H1 (cell line): ENCODE measurements at regions not wholly inside any gene's neighbourhood (a gene's known extent, or its start where the extent isn't known, plus 50 kb on each side); places are given as distances from the start of the nearest gene placed in this dataset.
"Not testable (repeated sequence)": the region's sequence is repeated elsewhere in the genome, so short reads cannot be mapped to it uniquely, and the experiment has no call there.

Source experiments
- CTCF ChIA-PET: fragments of 300-600 bp; sonication (Branson Sonifier 250); formaldehyde crosslinking; loops from one replicate; lab custom pipeline; 2021; ENCODE audit not compliant: partially characterized antibody; lab: Charles Lee
- POLR2A ChIA-PET: fragments of 300-600 bp; sonication (Branson Sonifier 250); formaldehyde crosslinking; loops from one replicate; lab custom pipeline; 2021; ENCODE audit warnings: inconsistent platforms; ENCODE audit not compliant: partially characterized antibody; lab: Charles Lee
- DNase-seq, 2 experiments: peaks; one replicate each; pipeline versions ENCODE4 v3.0.0 to v3.0.0-alpha.2; 2010 to 2022; ENCODE audit warnings: low spot score in 2 of 2, low read depth in 1 of 2, mixed read lengths in 1 of 2
- FAIRE-seq: peaks from 2 replicates; lab custom pipeline; 2011; peaks lifted over from hg19 to GRCh38; lab: Jason Lieb, UNC
- H2AFZ ChIP-seq: 2 replicates; pipeline ENCODE4 v1.8.1; 2012; ENCODE audit warnings: low read length, inconsistent platforms
- H2AK5ac ChIP-seq: 2 replicates; pipeline ENCODE4 v1.6.1; 2013; ENCODE audit warnings: low read depth, low read length
- H2BK120ac ChIP-seq: replicated peaks from 2 replicates; pipeline ENCODE3; 2013; ENCODE audit warnings: low read depth, low read length, inconsistent platforms
- H2BK12ac ChIP-seq: 2 replicates; pipeline ENCODE4 v1.6.1; 2013; ENCODE audit warnings: low read depth, low read length
- H2BK15ac ChIP-seq: 2 replicates; pipeline ENCODE4 v1.6.1; 2013; ENCODE audit warnings: low read length
- H2BK20ac ChIP-seq: 2 replicates; pipeline ENCODE4 v1.6.1; 2013; ENCODE audit warnings: low read length
- H2BK5ac ChIP-seq: 2 replicates; pipeline ENCODE4 v1.6.1; 2013; ENCODE audit warnings: low read depth, low read length
- H3K14ac ChIP-seq: 2 replicates; pipeline ENCODE4 v1.6.1; 2013; ENCODE audit warnings: inconsistent platforms; ENCODE audit not compliant: insufficient read length
- H3K18ac ChIP-seq: 2 replicates; pipeline ENCODE4 v1.6.1; 2013; ENCODE audit warnings: low read length; ENCODE audit errors: extremely low read depth
- H3K23ac ChIP-seq: 2 replicates; pipeline ENCODE4 v1.6.1; 2013; ENCODE audit warnings: inconsistent platforms; ENCODE audit not compliant: insufficient read length
- H3K23me2 ChIP-seq: 2 replicates; pipeline ENCODE4 v1.6.1; 2013; ENCODE audit warnings: low read depth, low read length
- H3K27ac ChIP-seq: 2 replicates; pipeline ENCODE4 v1.6.1; 2011; ENCODE audit warnings: low read depth, low read length, inconsistent platforms
- H3K27me3 ChIP-seq, 4 experiments: replicated peaks in 1 of 4; 1 replicate in 1 of 4; 2 replicates in 3 of 4; pipeline versions ENCODE4 v1.6.1 to v1.8.1; 2011 to 2013; ENCODE audit warnings: low read length in 3 of 4, mild to moderate bottlenecking in 3 of 4, inconsistent platforms in 2 of 4, mixed read lengths in 2 of 4, moderate library complexity in 1 of 4; ENCODE audit not compliant: control insufficient read depth in 3 of 4, insufficient read depth in 3 of 4; ENCODE audit errors: extremely low read depth in 1 of 4
- H3K36me3 ChIP-seq, 4 experiments: 2 replicates each; pipeline versions ENCODE4 v1.6.1 to v1.8.1; 2011 to 2013; ENCODE audit warnings: mild to moderate bottlenecking in 4 of 4, low read length in 3 of 4, moderate library complexity in 2 of 4, control low read depth in 1 of 4, inconsistent platforms in 1 of 4; ENCODE audit not compliant: insufficient read depth in 4 of 4, control insufficient read depth in 2 of 4
- H3K4ac ChIP-seq: replicated peaks from 2 replicates; pipeline ENCODE3; 2013; ENCODE audit warnings: low read length, low read depth, mixed read lengths, inconsistent platforms; ENCODE audit not compliant: insufficient read length
- H3K4me1 ChIP-seq, 4 experiments: replicated peaks in 1 of 4; 1 replicate in 1 of 4; 2 replicates in 3 of 4; pipeline versions ENCODE4 v1.6.1 to v1.8.1; 2011 to 2013; ENCODE audit warnings: low read length in 3 of 4, inconsistent platforms in 2 of 4, mixed read lengths in 1 of 4; ENCODE audit not compliant: insufficient read depth in 4 of 4, control insufficient read depth in 3 of 4
- H3K4me2 ChIP-seq, 2 experiments: 2 replicates each; pipeline versions ENCODE4 v1.6.1 to v1.8.1; 2011 to 2013; ENCODE audit warnings: low read depth in 2 of 2, low read length in 2 of 2, control low read depth in 1 of 2, inconsistent platforms in 1 of 2, mild to moderate bottlenecking in 1 of 2; ENCODE audit not compliant: insufficient read depth in 1 of 2
- H3K4me3 ChIP-seq, 4 experiments: fragments of 200-600, 300-600 bp in 1 of 4; sonication (generic), shearing (Covaris generic), sonication (Bioruptor Twin) in 1 of 4; 2 replicates each; pipeline versions ENCODE4 v1.5.1 to v1.8.1; 2011 to 2016; ENCODE audit warnings: low read length in 4 of 4, low read depth in 3 of 4, control low read depth in 2 of 4, inconsistent platforms in 2 of 4, mild to moderate bottlenecking in 2 of 4, mixed read lengths in 1 of 4, moderate library complexity in 1 of 4; ENCODE audit not compliant: insufficient read depth in 2 of 4; ENCODE audit errors: extremely low read depth in 1 of 4
- H3K56ac ChIP-seq: replicated peaks from 2 replicates; pipeline ENCODE3; 2013; ENCODE audit warnings: low read depth, mild to moderate bottlenecking, mixed read lengths, low read length, inconsistent platforms; ENCODE audit not compliant: insufficient read length
- H3K79me1 ChIP-seq: 2 replicates; pipeline ENCODE4 v1.6.1; 2013; ENCODE audit warnings: low read depth, low read length, control low read depth
- H3K79me2 ChIP-seq, 2 experiments: 2 replicates each; pipeline versions ENCODE4 v1.6.1 to v1.8.1; 2012 to 2013; ENCODE audit warnings: low read length in 2 of 2, mild to moderate bottlenecking in 2 of 2, inconsistent platforms in 1 of 2; ENCODE audit not compliant: insufficient read depth in 2 of 2, control insufficient read depth in 1 of 2
- H3K9ac ChIP-seq, 4 experiments: replicated peaks in 1 of 4; 1 replicate in 1 of 4; 2 replicates in 3 of 4; pipeline versions ENCODE4 v1.6.1 to v1.8.1; 2011 to 2013; ENCODE audit warnings: low read depth in 3 of 4, low read length in 3 of 4, control low read depth in 2 of 4, mild to moderate bottlenecking in 2 of 4, moderate library complexity in 2 of 4, inconsistent platforms in 1 of 4; ENCODE audit errors: extremely low read depth in 1 of 4
- H3K9me3 ChIP-seq, 2 experiments: 2 replicates each; pipeline versions ENCODE4 v1.6.1 to v1.8.1; 2012 to 2013; ENCODE audit warnings: mild to moderate bottlenecking in 2 of 2, moderate library complexity in 2 of 2, control low read depth in 1 of 2, inconsistent platforms in 1 of 2, low read depth in 1 of 2, low read length in 1 of 2, mixed read lengths in 1 of 2; ENCODE audit not compliant: insufficient read depth in 2 of 2
- H4K20me1 ChIP-seq, 2 experiments: replicated peaks in 1 of 2; 2 replicates each; pipeline versions ENCODE3 to v1.8.1; 2011 to 2013; ENCODE audit warnings: inconsistent platforms in 2 of 2, low read length in 2 of 2, mild to moderate bottlenecking in 1 of 2; ENCODE audit not compliant: insufficient read depth in 2 of 2, control insufficient read depth in 1 of 2
- H4K5ac ChIP-seq: 2 replicates; pipeline ENCODE4 v1.6.1; 2013; ENCODE audit warnings: low read length, low read depth, mixed read lengths, inconsistent platforms; ENCODE audit not compliant: insufficient read length
- H4K8ac ChIP-seq: 2 replicates; pipeline ENCODE4 v1.8.0; 2013; ENCODE audit warnings: mild to moderate bottlenecking, moderate library complexity, low read length, inconsistent platforms; ENCODE audit not compliant: insufficient read depth; ENCODE audit errors: extremely low read depth
- H4K91ac ChIP-seq: replicated peaks from 2 replicates; pipeline ENCODE3; 2013; ENCODE audit warnings: low read length, mixed read lengths, inconsistent platforms; ENCODE audit not compliant: insufficient read length
- BACH1 ChIP-seq: IDR thresholded peaks from 2 replicates; pipeline ENCODE4 v1.6.1; 2012; ENCODE audit warnings: low read length, improper control_type of control experiment
- EP300 ChIP-seq, 2 experiments: IDR thresholded peaks; 1 replicate in 1 of 2; 2 replicates in 1 of 2; pipeline ENCODE4 v1.6.1; 2011 to 2012; ENCODE audit warnings: low read depth in 2 of 2, low read length in 2 of 2, mild to moderate bottlenecking in 2 of 2, borderline replicate concordance in 1 of 2, inconsistent platforms in 1 of 2, moderate library complexity in 1 of 2
- WGBS, 2 experiments: shearing (Covaris generic) in 1 of 2; methylation state at CpG; one replicate each; pipeline versions ENCODE4 v1.1.6 to v1.1.7; 2013 to 2015; ENCODE audit warnings: low lambda C conversion rate in 2 of 2, mixed read lengths in 2 of 2, inconsistent platforms in 1 of 2, low coverage in 1 of 2, missing lambda C conversion rate in 1 of 2; ENCODE audit not compliant: insufficient replicate concordance in 2 of 2, insufficient coverage in 1 of 2, insufficient read length in 1 of 2; ENCODE audit errors: extremely low coverage in 1 of 2, missing lambda C conversion rate in 1 of 2; 5-methylcytosine and 5-hydroxymethylcytosine counted together

DNA sequence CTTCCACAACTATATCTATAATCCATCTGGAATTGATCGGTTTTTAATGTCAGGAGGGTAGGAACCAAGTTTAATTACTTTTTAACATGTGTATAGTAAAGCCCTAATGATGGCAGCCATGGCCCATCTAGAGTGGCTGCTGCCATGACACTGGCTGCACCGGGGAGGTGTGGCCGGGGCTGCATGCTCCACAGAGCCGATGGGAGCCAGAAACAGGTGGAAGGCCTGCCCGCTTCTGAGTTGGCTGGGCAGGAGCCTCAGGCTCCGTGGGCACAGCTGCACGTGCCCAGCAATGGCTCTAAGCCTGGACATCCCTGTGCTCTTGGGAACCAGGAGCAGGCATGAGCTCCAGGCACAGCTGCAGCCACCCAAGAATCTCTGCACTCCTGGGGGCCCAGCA lies 73.0 kb downstream of the GBP6 start (continued):
- TF ChIP-seq BACH1: no peak
- TF ChIP-seq, all 59 proteins: peak for 0

DNA sequence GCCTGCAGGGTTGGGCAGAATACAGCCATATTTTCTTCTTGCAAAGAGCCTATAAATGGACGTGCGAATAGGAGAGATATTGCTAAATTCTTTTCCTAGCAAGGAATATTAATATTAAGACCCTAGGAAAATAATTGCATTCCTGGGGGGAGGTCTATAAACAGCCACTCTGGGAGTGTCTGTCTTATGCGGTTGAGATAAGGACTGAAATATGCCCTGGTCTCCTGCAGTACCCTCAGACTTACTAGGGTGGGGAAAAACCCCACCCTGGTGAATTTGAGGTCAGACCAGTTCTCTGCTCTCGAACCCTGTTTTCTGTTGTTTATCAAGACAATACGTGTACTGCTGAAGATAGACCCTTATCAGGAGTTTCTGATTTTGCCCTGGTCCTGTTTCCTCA lies 74.4 kb downstream of the GBP6 start:
- H4K8ac ChIP-seq, H3K27me3 ChIP-seq, H3K18ac ChIP-seq, H3K9ac ChIP-seq, H2BK120ac ChIP-seq, H3K36me3 ChIP-seq, H3K79me2 ChIP-seq, CTCF ChIA-PET, H2BK5ac ChIP-seq, H3K14ac ChIP-seq, H3K9me3 ChIP-seq, H2AK5ac ChIP-seq, H3K23ac ChIP-seq, H3K27ac ChIP-seq, H4K5ac ChIP-seq, H2BK20ac ChIP-seq, DNase-seq, H3K4me1 ChIP-seq, H4K20me1 ChIP-seq, H3K56ac ChIP-seq, H3K4me3 ChIP-seq, H3K79me1 ChIP-seq, H2BK15ac ChIP-seq, H2AFZ ChIP-seq, POLR2A ChIA-PET, H3K4me2 ChIP-seq, H2BK12ac ChIP-seq, FAIRE-seq, H4K91ac ChIP-seq, H3K4ac ChIP-seq, H3K23me2 ChIP-seq: not testable (repeated sequence)
- peak in 1 of 2 experiments; percentile 54; a peak in 1 of 3 replicates for TF ChIP-seq EP300 (IDR thresholded peaks at IDR 0.05; ENCODE audit: borderline replicate concordance in 1 of 2, low read depth in 2 of 2, low read length in 2 of 2)
- WGBS, 2 experiments: 89% methylated on average over 5 of the region's 5 CpGs; no CpG with 5 or more reads in 1 of the 2 experiments
